Progenitor cell of endocrine pancreas (in vitro differentiated cells): ENCODE measurements at regions not wholly inside any gene's neighbourhood (a gene's known extent, or its start where the extent isn't known, plus 50 kb on each side); places are given as distances from the start of the nearest gene placed in this dataset.

Experiments used
- DNase-seq: peaks from one replicate; pipeline ENCODE4 v3.0.0; 2021; ENCODE audit warnings: low spot score; ENCODE audit not compliant: unreplicated experiment
- H3K27ac Mint-ChIP-seq: 2 replicates; pipeline ENCODE4 v1.8.0; 2021; ENCODE audit warnings: mild to moderate bottlenecking, moderate library complexity, mixed read lengths
- H3K27me3 Mint-ChIP-seq: 2 replicates; pipeline ENCODE4 v1.8.0; 2021; ENCODE audit warnings: mixed read lengths
- H3K36me3 Mint-ChIP-seq: 2 replicates; pipeline ENCODE4 v1.8.0; 2022; ENCODE audit warnings: mixed read lengths; ENCODE audit not compliant: insufficient read depth
- H3K4me1 Mint-ChIP-seq: 2 replicates; pipeline ENCODE4 v1.8.0; 2021; ENCODE audit warnings: low read depth, mixed read lengths
- H3K4me3 Mint-ChIP-seq: 2 replicates; pipeline ENCODE4 v1.8.0; 2021; ENCODE audit warnings: low read depth, mild to moderate bottlenecking, moderate library complexity, mixed read lengths
- H3K9me3 Mint-ChIP-seq: 2 replicates; pipeline ENCODE4 v1.8.0; 2021; ENCODE audit warnings: low read depth, mixed read lengths
- TF ChIP-seq, protein P1 (sequence below): fragments of 200-600 bp; sonication (generic); IDR thresholded peaks from one replicate; pipeline ENCODE4 v1.5.0; 2021; ENCODE audit warnings: antibody characterized with exemption, mild to moderate bottlenecking; ENCODE audit not compliant: unreplicated experiment

DNA sequence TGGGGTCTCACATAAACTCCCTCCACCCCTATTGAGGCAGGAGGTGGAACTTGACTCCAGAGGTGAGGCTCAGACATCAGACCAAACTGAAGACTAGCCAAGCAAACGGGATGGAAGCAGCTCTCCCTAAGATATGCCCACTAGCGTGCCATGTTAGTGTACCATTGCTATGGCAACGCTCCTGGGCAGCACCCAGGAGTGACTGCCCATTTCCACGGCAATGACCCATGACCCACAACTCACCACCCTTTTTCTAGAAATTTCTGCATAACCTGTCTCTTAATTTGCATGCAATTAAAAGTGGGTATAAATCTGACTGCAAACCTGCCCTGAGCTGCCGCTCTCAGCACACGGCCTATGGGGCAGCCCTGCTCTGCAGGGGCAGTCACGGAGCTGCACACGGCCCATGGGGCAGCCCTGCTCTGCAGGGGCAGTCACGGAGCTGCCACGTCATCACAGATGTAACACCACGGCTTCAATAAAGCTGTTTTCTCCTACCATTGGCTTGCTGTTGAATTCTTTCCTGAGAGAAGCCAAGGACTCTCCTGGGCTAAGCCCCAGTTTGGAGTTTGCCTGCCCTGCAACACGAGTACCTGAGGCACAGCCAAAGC, 164.3 kb downstream of the RBFOX3 start:
- Mint-ChIP-seq H3K9me3 (no peaks in the 10 kb centered on the region), H3K27me3 (peaks cover 3% of the 10 kb centered on the region), H3K4me1 (no peaks in the 10 kb centered on the region), H3K27ac (no peak overlapping the region), H3K36me3 (no peaks in the 10 kb centered on the region), H3K4me3 (no peak overlapping the region)
- TF ChIP-seq, protein P1, sequence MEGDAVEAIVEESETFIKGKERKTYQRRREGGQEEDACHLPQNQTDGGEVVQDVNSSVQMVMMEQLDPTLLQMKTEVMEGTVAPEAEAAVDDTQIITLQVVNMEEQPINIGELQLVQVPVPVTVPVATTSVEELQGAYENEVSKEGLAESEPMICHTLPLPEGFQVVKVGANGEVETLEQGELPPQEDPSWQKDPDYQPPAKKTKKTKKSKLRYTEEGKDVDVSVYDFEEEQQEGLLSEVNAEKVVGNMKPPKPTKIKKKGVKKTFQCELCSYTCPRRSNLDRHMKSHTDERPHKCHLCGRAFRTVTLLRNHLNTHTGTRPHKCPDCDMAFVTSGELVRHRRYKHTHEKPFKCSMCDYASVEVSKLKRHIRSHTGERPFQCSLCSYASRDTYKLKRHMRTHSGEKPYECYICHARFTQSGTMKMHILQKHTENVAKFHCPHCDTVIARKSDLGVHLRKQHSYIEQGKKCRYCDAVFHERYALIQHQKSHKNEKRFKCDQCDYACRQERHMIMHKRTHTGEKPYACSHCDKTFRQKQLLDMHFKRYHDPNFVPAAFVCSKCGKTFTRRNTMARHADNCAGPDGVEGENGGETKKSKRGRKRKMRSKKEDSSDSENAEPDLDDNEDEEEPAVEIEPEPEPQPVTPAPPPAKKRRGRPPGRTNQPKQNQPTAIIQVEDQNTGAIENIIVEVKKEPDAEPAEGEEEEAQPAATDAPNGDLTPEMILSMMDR, result no peak
- DNase-seq, result no peak

DNA sequence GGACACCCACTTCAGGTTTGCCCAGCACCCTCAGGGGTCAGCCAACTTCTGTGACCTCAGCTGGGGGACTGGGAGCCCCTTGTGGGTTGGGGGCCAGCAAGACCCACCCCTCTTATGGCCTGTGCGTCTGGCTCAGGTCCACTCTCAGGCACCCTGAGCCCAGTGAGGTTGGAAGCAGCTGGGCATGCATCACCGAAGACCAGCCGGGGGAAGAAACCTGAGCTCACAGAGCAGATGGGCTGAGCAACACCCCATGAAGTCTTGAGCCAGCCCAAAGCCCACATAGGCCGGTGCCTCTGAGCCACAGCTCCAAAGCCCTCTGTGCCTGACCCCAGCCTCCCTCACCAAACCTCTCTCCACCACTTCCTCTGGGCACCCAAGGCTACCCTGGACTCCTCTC, 166.7 kb downstream of the RBFOX3 start:
- TF ChIP-seq, protein P1, result no peak
- DNase-seq, result no peak
- Mint-ChIP-seq H3K4me3 (no peak overlapping the region), H3K4me1 (peaks cover 5% of the 10 kb centered on the region), H3K27me3 (peaks cover 14% of the 10 kb centered on the region), H3K36me3 (no peaks in the 10 kb centered on the region), H3K9me3 (no peaks in the 10 kb centered on the region), H3K27ac (no peak overlapping the region)

DNA sequence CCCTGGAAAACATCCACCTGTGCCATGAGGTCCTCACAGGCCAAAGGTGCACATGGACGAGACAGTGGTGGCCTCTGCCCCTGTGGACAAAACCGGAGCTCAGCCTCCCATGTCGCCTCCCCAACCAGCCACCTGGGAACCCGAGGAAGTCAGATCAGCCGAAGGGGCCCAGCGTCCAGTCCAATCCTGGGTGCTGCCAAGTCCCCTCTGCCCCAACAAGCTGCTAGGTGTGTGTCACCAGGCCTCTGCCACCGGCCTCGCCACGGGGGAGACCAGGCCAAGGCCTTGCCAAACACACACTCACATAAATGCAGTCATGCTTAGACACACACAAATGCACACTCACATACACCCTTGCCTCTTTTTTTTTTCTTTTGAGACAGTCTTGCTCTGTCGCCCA, 167.8 kb downstream of the RBFOX3 start:
- H3K27me3 Mint-ChIP-seq, result peaks cover 18% of the 10 kb centered on the region
- TF ChIP-seq, protein P1, result no peak
- peaks cover 5% of the 10 kb centered on the region for H3K4me1 Mint-ChIP-seq
- no peak overlapping the region for H3K27ac Mint-ChIP-seq
- no peaks in the 10 kb centered on the region for H3K9me3 Mint-ChIP-seq
- H3K36me3 Mint-ChIP-seq, result no peaks in the 10 kb centered on the region
- no peak for DNase-seq
- no peak overlapping the region for H3K4me3 Mint-ChIP-seq

DNA sequence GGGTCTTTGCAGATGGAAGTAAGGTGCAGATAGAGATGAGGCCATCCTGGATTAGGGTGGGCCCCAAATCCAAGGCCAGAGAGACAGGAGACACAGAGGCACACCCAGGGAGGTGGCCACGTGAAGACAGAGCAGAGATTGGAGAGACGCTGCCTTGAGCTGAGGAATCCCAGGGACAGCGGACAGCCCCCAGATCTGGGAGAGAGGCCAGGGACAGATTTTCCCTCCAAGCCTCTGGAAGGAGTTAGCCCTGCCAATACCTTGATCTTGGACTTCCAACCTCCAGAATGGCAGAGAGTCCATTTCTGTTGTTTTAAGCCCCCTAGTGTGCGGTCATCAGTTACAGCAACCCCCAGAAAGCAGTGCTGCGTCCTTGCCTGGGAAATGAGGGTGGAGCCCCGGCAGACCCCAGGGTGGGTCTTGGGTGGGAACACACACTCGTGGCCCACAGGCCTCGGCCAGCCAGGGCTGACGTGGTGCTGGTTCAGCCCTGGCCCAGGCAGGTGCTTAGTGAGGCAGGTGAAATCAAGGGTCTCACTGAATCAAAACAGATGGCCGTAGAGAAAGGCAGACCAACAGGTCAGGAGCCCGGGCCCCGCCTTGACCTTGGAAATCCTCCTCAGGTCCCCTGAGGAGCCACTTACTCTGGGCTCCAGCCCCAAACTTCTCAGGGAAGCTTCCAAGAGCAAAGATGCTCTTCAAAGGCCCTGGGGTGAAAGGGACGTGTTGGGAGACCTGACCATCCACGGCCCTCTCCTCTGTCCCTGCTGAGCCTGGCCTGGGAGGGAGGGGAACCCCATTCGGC, 169.3 kb downstream of the RBFOX3 start:
- Mint-ChIP-seq H3K4me1 (peaks cover 5% of the 10 kb centered on the region), H3K36me3 (no peaks in the 10 kb centered on the region), H3K4me3 (no peak overlapping the region), H3K27ac (no peak overlapping the region), H3K9me3 (no peaks in the 10 kb centered on the region), H3K27me3 (peaks cover 18% of the 10 kb centered on the region)
- DNase-seq, result no peak
- TF ChIP-seq, protein P1, result no peak

DNA sequence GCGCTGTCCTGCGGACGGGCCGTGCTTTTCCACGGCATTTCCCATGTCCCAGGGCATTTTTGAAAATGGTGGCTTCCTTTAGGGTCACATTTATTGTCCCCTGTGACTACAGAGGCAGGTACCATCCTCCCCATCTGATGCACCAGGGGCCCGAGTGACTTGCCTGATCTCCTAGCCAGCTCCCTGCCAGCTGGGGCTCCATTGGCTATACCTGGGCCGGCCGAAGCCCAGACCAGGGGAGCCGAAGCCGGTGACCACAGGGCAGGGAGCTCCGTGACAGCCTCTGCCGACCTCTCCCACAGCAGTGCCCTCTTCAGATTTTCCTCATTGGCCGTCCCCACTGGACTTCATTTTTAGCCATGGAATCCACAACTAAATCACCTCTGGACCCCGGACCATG, 170.6 kb downstream of the RBFOX3 start:
- H3K27me3 Mint-ChIP-seq, result peaks cover 26% of the 10 kb centered on the region
- H3K4me1 Mint-ChIP-seq, result peaks cover 9% of the 10 kb centered on the region
- TF ChIP-seq, protein P1, result no peak
- DNase-seq, result no peak
- H3K27ac Mint-ChIP-seq, result no peak overlapping the region
- H3K36me3 Mint-ChIP-seq, result no peaks in the 10 kb centered on the region
- H3K4me3 Mint-ChIP-seq, result no peak overlapping the region
- no peaks in the 10 kb centered on the region for H3K9me3 Mint-ChIP-seq
